NT2/D1 (cell line): ENCODE measurements at regions not wholly inside any gene's neighbourhood (a gene's known extent, or its start where the extent isn't known, plus 50 kb on each side); places are given as distances from the start of the nearest gene placed in this dataset.
"Not testable (repeated sequence)": the region's sequence is repeated elsewhere in the genome, so short reads cannot be mapped to it uniquely, and the experiment has no call there.

Source experiments
- SUZ12 ChIP-seq: IDR thresholded peaks from 2 replicates; pipeline ENCODE4 v1.6.1; 2011; ENCODE audit not compliant: insufficient read length, insufficient read depth; ENCODE audit errors: extremely low read depth
- YY1 ChIP-seq: IDR thresholded peaks from 2 replicates; pipeline ENCODE4 v1.6.1; 2011; ENCODE audit not compliant: insufficient read length, insufficient read depth
- ZNF274 ChIP-seq: IDR thresholded peaks from 2 replicates; pipeline ENCODE4 v1.6.1; 2011; ENCODE audit warnings: mild to moderate bottlenecking, low read depth, low read length

DNA sequence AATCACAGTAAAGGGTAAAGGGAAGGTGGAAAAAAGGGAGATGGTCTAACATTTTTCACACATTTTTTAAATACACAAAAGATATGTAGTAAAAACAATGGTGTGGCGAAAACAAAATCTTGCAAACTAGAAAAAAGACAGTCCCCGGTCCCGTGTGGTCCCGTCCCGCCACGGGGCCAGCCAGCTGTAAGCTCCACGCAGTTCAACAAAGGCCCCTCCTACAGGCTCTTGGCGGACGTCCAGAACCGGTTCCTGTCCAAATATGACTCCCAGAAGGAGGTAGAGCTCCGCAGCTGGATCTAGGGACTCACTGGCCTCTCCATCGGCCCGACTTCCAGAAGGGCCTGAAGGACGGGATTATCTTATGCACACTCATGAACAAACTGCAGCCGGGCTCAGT, 216.9 kb downstream of the POTED start:
- not testable (repeated sequence) for TF ChIP-seq ZNF274, SUZ12, YY1
